ENCODE measurements at regions not wholly inside any gene's neighbourhood (a gene's known extent, or its start where the extent isn't known, plus 50 kb on each side); places are given as distances from the start of the nearest gene placed in this dataset.

DNA sequence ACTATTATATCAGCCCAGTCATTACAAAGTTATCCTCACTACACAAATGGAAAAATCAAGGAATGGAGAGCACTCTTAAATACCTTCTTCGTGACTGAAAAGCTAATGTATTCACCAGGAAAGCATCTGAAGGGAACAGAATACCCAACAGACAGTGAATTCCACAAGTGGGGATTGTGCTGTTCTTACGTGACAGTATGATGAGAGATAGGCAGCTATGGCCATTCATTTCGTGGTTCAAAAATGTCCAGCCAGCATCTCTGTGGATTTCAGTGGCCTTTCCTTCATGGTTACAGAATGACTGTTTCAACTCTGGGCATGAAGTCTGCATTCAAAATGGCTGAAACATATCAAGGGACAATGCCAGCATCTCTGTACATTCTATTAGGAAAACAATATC, 323.8 kb downstream of the PRELID2 start:
- POLR2A ChIA-PET = no interaction called here
- no peak overlapping the region for H3K4me2 ChIP-seq
- TF ChIP-seq MAFK (IDR thresholded peaks at IDR 0.05; ENCODE audit: partially characterized antibody) (no peak), FOSL2 (IDR thresholded peaks at IDR 0.05) (no peak), FOSL2 (CRISPR knock-in tag; IDR thresholded peaks at IDR 0.05) (no peak), FOSB (CRISPR knock-in tag; IDR thresholded peaks at IDR 0.05) (no peak), CBX2 (IDR thresholded peaks at IDR 0.05; ENCODE audit: borderline replicate concordance, low read depth) (no peak), EP300 (IDR thresholded peaks at IDR 0.05) (no peak), RCOR1 (IDR thresholded peaks at IDR 0.05; ENCODE audit: low read depth, low read length) (no peak), SREBF2 (IDR thresholded peaks at IDR 0.05) (no peak), PHF8 (IDR thresholded peaks at IDR 0.05; ENCODE audit: borderline replicate concordance, low read depth) (no peak), HOXB13 (CRISPR knock-in tag; IDR thresholded peaks at IDR 0.05; ENCODE audit: low read depth) (no peak), RAD21 (conservative IDR thresholded peaks at IDR 0.05 in 1 of 2, IDR thresholded peaks at IDR 0.05 in 1 of 2) (no peak), CBX8 (IDR thresholded peaks at IDR 0.05) (no peak), POLR2AphosphoS2 (conservative IDR thresholded peaks at IDR 0.05; ENCODE audit: low read length) (no peak), HOXB5 (CRISPR knock-in tag; IDR thresholded peaks at IDR 0.05) (no peak), MAZ (IDR thresholded peaks at IDR 0.05; ENCODE audit: borderline replicate concordance, low read depth, low read length) (no peak), RNF2 (IDR thresholded peaks at IDR 0.05; ENCODE audit: borderline replicate concordance, low read depth) (no peak)
- TF ChIP-seq, protein P1, sequence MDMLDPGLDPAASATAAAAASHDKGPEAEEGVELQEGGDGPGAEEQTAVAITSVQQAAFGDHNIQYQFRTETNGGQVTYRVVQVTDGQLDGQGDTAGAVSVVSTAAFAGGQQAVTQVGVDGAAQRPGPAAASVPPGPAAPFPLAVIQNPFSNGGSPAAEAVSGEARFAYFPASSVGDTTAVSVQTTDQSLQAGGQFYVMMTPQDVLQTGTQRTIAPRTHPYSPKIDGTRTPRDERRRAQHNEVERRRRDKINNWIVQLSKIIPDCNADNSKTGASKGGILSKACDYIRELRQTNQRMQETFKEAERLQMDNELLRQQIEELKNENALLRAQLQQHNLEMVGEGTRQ (IDR thresholded peaks at IDR 0.05) = no peak
- TF ChIP-seq, protein P2, sequence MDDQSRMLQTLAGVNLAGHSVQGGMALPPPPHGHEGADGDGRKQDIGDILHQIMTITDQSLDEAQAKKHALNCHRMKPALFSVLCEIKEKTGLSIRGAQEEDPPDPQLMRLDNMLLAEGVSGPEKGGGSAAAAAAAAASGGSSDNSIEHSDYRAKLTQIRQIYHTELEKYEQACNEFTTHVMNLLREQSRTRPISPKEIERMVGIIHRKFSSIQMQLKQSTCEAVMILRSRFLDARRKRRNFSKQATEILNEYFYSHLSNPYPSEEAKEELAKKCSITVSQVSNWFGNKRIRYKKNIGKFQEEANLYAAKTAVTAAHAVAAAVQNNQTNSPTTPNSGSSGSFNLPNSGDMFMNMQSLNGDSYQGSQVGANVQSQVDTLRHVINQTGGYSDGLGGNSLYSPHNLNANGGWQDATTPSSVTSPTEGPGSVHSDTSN (IDR thresholded peaks at IDR 0.05) = no peak
- TF ChIP-seq, protein P3, sequence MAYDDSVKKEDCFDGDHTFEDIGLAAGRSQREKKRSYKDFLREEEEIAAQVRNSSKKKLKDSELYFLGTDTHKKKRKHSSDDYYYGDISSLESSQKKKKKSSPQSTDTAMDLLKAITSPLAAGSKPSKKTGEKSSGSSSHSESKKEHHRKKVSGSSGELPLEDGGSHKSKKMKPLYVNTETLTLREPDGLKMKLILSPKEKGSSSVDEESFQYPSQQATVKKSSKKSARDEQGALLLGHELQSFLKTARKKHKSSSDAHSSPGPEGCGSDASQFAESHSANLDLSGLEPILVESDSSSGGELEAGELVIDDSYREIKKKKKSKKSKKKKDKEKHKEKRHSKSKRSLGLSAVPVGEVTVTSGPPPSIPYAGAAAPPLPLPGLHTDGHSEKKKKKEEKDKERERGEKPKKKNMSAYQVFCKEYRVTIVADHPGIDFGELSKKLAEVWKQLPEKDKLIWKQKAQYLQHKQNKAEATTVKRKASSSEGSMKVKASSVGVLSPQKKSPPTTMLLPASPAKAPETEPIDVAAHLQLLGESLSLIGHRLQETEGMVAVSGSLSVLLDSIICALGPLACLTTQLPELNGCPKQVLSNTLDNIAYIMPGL (CRISPR knock-in tag; IDR thresholded peaks at IDR 0.05; ENCODE audit: borderline replicate concordance) = no peak
- TF ChIP-seq, protein P4, sequence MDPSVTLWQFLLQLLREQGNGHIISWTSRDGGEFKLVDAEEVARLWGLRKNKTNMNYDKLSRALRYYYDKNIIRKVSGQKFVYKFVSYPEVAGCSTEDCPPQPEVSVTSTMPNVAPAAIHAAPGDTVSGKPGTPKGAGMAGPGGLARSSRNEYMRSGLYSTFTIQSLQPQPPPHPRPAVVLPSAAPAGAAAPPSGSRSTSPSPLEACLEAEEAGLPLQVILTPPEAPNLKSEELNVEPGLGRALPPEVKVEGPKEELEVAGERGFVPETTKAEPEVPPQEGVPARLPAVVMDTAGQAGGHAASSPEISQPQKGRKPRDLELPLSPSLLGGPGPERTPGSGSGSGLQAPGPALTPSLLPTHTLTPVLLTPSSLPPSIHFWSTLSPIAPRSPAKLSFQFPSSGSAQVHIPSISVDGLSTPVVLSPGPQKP (IDR thresholded peaks at IDR 0.05; ENCODE audit: low read depth, low read length) = no peak
- TF ChIP-seq, protein P5, sequence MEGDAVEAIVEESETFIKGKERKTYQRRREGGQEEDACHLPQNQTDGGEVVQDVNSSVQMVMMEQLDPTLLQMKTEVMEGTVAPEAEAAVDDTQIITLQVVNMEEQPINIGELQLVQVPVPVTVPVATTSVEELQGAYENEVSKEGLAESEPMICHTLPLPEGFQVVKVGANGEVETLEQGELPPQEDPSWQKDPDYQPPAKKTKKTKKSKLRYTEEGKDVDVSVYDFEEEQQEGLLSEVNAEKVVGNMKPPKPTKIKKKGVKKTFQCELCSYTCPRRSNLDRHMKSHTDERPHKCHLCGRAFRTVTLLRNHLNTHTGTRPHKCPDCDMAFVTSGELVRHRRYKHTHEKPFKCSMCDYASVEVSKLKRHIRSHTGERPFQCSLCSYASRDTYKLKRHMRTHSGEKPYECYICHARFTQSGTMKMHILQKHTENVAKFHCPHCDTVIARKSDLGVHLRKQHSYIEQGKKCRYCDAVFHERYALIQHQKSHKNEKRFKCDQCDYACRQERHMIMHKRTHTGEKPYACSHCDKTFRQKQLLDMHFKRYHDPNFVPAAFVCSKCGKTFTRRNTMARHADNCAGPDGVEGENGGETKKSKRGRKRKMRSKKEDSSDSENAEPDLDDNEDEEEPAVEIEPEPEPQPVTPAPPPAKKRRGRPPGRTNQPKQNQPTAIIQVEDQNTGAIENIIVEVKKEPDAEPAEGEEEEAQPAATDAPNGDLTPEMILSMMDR (IDR thresholded peaks at IDR 0.05) = no peak
- ATAC-seq (no peak), DNase-seq (ENCODE audit: low read depth in 1 of 2, low spot score in 1 of 2) (no peak), FAIRE-seq (no peak)
- H3K27ac ChIP-seq = no peak overlapping the region
- no peak overlapping the region for H3K4me3 ChIP-seq
- H3K4me1 ChIP-seq = no peaks in the 10 kb centered on the region
- WGBS (ENCODE audit: missing lambda C conversion rate) = 55% methylated on average over 3 of the region's 3 CpGs
- no peaks in the 10 kb centered on the region for H3K9me3 ChIP-seq
- CTCF ChIA-PET = no interaction called here

DNA sequence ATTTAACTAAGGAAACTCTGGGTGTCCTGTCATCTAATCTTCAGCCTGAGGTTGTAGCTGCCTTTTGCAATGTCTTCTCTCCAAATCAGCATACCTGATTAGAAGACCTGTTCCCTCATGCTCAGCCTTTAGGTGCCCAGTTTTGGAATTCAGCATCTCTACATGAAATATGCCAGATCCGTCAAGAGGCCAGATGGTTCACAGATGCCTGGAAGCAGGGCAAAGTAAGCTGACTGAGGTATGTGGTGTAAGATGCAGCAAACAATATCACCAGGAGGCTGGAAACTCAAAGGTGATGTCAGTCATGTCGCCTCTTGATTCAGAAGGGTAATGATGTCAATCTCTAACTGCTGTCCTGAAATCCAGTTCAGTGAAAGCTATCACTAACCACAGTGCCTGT, 324.4 kb downstream of the PRELID2 start:
- no peaks in the 10 kb centered on the region for H3K4me1 ChIP-seq
- H3K27ac ChIP-seq = no peak overlapping the region
- H3K4me3 ChIP-seq = no peak overlapping the region
- ChIA-PET POLR2A (no interaction called here), CTCF (no interaction called here)
- H3K9me3 ChIP-seq = no peaks in the 10 kb centered on the region
- ATAC-seq (no peak), DNase-seq (ENCODE audit: low read depth in 1 of 2, low spot score in 1 of 2) (no peak), FAIRE-seq (no peak)
- 66% methylated on average over 2 of the region's 2 CpGs for WGBS (ENCODE audit: missing lambda C conversion rate)
- no peak overlapping the region for H3K4me2 ChIP-seq
- TF ChIP-seq, protein P4 (IDR thresholded peaks at IDR 0.05; ENCODE audit: low read depth, low read length) = no peak
- TF ChIP-seq, protein P6, sequence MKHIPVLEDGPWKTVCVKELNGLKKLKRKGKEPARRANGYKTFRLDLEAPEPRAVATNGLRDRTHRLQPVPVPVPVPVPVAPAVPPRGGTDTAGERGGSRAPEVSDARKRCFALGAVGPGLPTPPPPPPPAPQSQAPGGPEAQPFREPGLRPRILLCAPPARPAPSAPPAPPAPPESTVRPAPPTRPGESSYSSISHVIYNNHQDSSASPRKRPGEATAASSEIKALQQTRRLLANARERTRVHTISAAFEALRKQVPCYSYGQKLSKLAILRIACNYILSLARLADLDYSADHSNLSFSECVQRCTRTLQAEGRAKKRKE (CRISPR knock-in tag; IDR thresholded peaks at IDR 0.05; ENCODE audit: low read depth) = no peak
- TF ChIP-seq CBX8 (IDR thresholded peaks at IDR 0.05) (no peak), RARB (CRISPR knock-in tag; IDR thresholded peaks at IDR 0.05) (no peak), ZC3H11A (IDR thresholded peaks at IDR 0.05) (no peak), RFX5 (IDR thresholded peaks at IDR 0.05) (no peak), TP53 (CRISPR knock-in tag; IDR thresholded peaks at IDR 0.05) (no peak)
- TF ChIP-seq, protein P1 (IDR thresholded peaks at IDR 0.05) = no peak

All from A549 (cell line).